ENCODE measurements at regions not wholly inside any gene's neighbourhood (a gene's known extent, or its start where the extent isn't known, plus 50 kb on each side); places are given as distances from the start of the nearest gene placed in this dataset.

- WGBS (ENCODE audit: insufficient coverage, low coverage, missing lambda C conversion rate) = 6% methylated on average over 3 of the region's 3 CpGs
- Histone ChIP-seq H3K27ac (ENCODE audit: extremely low read depth, low read depth, low read length) (no peak overlapping the region), H3K4me3 (no peak overlapping the region), H3K4me2 (ENCODE audit: insufficient read depth, low read length) (no peak overlapping the region), H3K9me3 (replicated peaks; ENCODE audit: control insufficient read depth, insufficient read depth, low read depth, low read length) (no peaks in the 10 kb centered on the region; the same call in 1 of the 2 replicates), H2AFZ (ENCODE audit: low read depth, low read length) (no peak overlapping the region), H4K20me1 (replicated peaks; ENCODE audit: control insufficient read depth, insufficient read depth, low read length) (no peaks in the 10 kb centered on the region), H3K9ac (ENCODE audit: insufficient read depth in 1 of 2, low read depth in 2 of 2, low read length in 2 of 2) (no peak overlapping the region), H3K27me3 (ENCODE audit: control insufficient read depth in 2 of 2, insufficient read depth in 2 of 2, low read length in 2 of 2) (no peaks in the 10 kb centered on the region), H3K9me1 (ENCODE audit: control insufficient read depth, insufficient read depth, low read length) (no peaks in the 10 kb centered on the region), H3K79me2 (ENCODE audit: control insufficient read depth, insufficient read depth, low read length) (no peaks in the 10 kb centered on the region), H3K4me1 (replicated peaks in 1 of 2; ENCODE audit: control insufficient read depth in 2 of 2, insufficient read depth in 2 of 2, low read length in 2 of 2) (no peaks in the 10 kb centered on the region), H3K36me3 (ENCODE audit: control insufficient read depth, insufficient read depth, low read length) (no peaks in the 10 kb centered on the region)
- ChIA-PET POLR2A (no interaction called here), CTCF (ENCODE audit: low intra/inter-chr PET ratio) (no interaction called here)
- intact Hi-C loops (cut with micrococcal nuclease) (no loop called here), in situ Hi-C loops (cut with MboI) (no loop called here)
- ATAC-seq (no peak), FAIRE-seq (no peak), DNase-seq (ENCODE audit: extremely low read depth in 1 of 4, low spot score in 3 of 4) (no peak)
- TF ChIP-seq MNT (conservative IDR thresholded peaks at IDR 0.05) = no peak
- no TSS peak for BruUV-seq (replicated peaks)
Measured at GRCh38 chrX:27915617-27916016, 65.6 kb downstream of the DCAF8L1 start.

DNA sequence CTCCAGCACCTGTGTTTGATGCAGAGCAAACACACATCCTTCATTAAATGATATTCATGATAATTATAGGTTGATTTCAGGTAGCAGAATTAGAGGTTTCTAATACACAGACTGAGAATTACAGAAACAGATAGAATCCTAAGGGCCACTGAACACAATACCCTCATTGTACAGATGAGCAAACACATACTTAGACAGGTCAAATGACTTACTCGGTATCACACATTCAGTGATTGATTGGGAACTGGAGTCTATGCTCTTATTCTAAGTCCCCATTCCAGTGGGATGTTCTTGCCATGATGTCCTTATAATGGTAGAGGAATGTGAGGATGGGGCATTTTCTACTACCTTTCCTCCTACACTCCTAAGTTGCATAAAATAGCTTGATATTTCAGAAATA lies 70.8 kb downstream of the DCAF8L1 start:
- Histone ChIP-seq H3K9me1 (ENCODE audit: control insufficient read depth, insufficient read depth, low read length) (no peaks in the 10 kb centered on the region), H3K27ac (ENCODE audit: extremely low read depth, low read depth, low read length) (no peak overlapping the region), H3K9me3 (replicated peaks; ENCODE audit: control insufficient read depth, insufficient read depth, low read depth, low read length) (no peaks in the 10 kb centered on the region), H3K9ac (ENCODE audit: insufficient read depth in 1 of 2, low read depth in 2 of 2, low read length in 2 of 2) (no peak overlapping the region), H3K4me2 (ENCODE audit: insufficient read depth, low read length) (no peak overlapping the region), H3K79me2 (ENCODE audit: control insufficient read depth, insufficient read depth, low read length) (no peaks in the 10 kb centered on the region), H2AFZ (ENCODE audit: low read depth, low read length) (no peak overlapping the region), H4K20me1 (replicated peaks; ENCODE audit: control insufficient read depth, insufficient read depth, low read length) (no peaks in the 10 kb centered on the region), H3K4me3 (no peak overlapping the region), H3K27me3 (ENCODE audit: control insufficient read depth in 2 of 2, insufficient read depth in 2 of 2, low read length in 2 of 2) (no peaks in the 10 kb centered on the region), H3K36me3 (ENCODE audit: control insufficient read depth, insufficient read depth, low read length) (no peaks in the 10 kb centered on the region), H3K4me1 (replicated peaks in 1 of 2; ENCODE audit: control insufficient read depth in 2 of 2, insufficient read depth in 2 of 2, low read length in 2 of 2) (no peaks in the 10 kb centered on the region)
- FAIRE-seq (no peak), DNase-seq (ENCODE audit: extremely low read depth in 1 of 4, low spot score in 3 of 4) (no peak), ATAC-seq (no peak)
- intact Hi-C loops (cut with micrococcal nuclease) = no loop called here
- no TSS peak for BruUV-seq (replicated peaks)
- ChIA-PET POLR2A (no interaction called here), CTCF (ENCODE audit: low intra/inter-chr PET ratio) (no interaction called here)
- in situ Hi-C loops (cut with MboI) = no loop called here
- 0% methylated on average over 1 of the region's 1 CpG for WGBS (ENCODE audit: insufficient coverage, low coverage, missing lambda C conversion rate)
- no peak for TF ChIP-seq PHTF2 (CRISPR knock-in tag; IDR thresholded peaks at IDR 0.05)
- TF ChIP-seq L3MBTL2 (IDR thresholded peaks at IDR 0.05) = no peak
- TF ChIP-seq KLF10 (CRISPR knock-in tag; IDR thresholded peaks at IDR 0.05) = no peak
- no peak for TF ChIP-seq TCF7L2 (IDR thresholded peaks at IDR 0.05; ENCODE audit: low read depth, low read length)
- TF ChIP-seq, protein P1, sequence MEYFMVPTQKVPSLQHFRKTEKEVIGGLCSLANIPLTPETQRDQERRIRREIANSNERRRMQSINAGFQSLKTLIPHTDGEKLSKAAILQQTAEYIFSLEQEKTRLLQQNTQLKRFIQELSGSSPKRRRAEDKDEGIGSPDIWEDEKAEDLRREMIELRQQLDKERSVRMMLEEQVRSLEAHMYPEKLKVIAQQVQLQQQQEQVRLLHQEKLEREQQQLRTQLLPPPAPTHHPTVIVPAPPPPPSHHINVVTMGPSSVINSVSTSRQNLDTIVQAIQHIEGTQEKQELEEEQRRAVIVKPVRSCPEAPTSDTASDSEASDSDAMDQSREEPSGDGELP (CRISPR knock-in tag; IDR thresholded peaks at IDR 0.05; ENCODE audit: borderline replicate concordance) = no peak
- no peak for TF ChIP-seq CCNT2 (IDR thresholded peaks at IDR 0.05; ENCODE audit: borderline replicate concordance, extremely low read depth, insufficient read length, low read depth, low read length)
- no peak for TF ChIP-seq ZNF57 (CRISPR knock-in tag; IDR thresholded peaks at IDR 0.05)
- TF ChIP-seq POLR3G (IDR thresholded peaks at IDR 0.05; ENCODE audit: extremely low read depth, insufficient read length, insufficient replicate concordance) = no peak
- no peak for TF ChIP-seq CREM (IDR thresholded peaks at IDR 0.05; ENCODE audit: low read depth)
- TF ChIP-seq, protein P2, sequence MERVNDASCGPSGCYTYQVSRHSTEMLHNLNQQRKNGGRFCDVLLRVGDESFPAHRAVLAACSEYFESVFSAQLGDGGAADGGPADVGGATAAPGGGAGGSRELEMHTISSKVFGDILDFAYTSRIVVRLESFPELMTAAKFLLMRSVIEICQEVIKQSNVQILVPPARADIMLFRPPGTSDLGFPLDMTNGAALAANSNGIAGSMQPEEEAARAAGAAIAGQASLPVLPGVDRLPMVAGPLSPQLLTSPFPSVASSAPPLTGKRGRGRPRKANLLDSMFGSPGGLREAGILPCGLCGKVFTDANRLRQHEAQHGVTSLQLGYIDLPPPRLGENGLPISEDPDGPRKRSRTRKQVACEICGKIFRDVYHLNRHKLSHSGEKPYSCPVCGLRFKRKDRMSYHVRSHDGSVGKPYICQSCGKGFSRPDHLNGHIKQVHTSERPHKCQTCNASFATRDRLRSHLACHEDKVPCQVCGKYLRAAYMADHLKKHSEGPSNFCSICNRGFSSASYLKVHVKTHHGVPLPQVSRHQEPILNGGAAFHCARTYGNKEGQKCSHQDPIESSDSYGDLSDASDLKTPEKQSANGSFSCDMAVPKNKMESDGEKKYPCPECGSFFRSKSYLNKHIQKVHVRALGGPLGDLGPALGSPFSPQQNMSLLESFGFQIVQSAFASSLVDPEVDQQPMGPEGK (CRISPR knock-in tag; IDR thresholded peaks at IDR 0.05; ENCODE audit: borderline replicate concordance) = no peak

All from K562 (cell line).